ENCODE measurements at regions not wholly inside any gene's neighbourhood (a gene's known extent, or its start where the extent isn't known, plus 50 kb on each side); places are given as distances from the start of the nearest gene placed in this dataset.

DNA sequence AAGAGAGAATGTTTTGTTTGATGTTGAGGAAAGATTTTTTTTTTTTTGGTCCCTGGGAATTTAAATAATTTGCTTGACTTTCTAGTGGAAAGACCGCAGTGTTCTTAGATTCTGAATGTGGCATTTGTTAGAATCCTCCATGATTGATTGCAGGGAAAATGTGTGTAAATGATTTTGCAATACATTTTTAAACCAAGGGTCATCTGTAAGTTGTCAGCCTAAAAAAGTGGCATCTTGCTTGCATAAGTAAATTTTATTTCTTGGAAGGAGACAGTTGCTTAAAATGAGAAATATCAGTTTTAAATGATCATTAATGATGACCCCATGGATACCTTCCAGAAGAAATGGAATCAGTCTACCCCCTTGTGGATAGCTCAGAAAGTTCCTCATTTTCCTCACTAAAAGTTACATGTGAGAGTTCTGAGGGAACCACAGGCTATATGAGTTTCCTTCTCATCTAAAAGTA lies 105.1 kb upstream of the SLC25A48 start:
- Mint-ChIP-seq H3K27ac (no peak overlapping the region), H3K9me3 (no peaks in the 10 kb centered on the region), H3K4me3 (no peak overlapping the region), H3K36me3 (ENCODE audit: low read depth) (no peaks in the 10 kb centered on the region), H3K4me1 (ENCODE audit: low read depth) (no peaks in the 10 kb centered on the region), H3K27me3 (ENCODE audit: insufficient read depth) (peaks cover 11% of the 10 kb centered on the region)
- TF ChIP-seq CTCF (IDR thresholded peaks at IDR 0.05) = peak; percentile 58
- no peak for DNase-seq

DNA sequence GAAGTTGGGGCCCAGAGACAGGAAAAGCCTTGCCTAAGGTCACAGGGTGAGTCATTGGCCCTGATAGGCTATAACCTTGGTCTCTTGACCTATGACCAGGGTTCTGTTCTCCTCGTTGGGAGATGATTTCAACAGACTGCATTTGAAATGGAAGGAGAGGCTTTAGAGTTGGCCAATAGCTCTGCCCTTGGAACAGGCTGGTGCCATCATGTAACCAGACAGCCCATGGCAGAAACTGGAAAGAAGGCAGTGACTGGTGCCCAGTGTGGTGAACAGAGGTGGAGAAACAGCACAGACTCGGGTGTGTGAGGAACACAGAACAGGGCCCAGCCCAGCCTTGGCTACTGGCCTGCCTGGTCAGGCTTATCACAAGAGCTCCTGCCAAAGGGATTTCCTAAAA lies 109.8 kb upstream of the SLC25A48 start:
- DNase-seq = no peak
- no peak for TF ChIP-seq CTCF (IDR thresholded peaks at IDR 0.05)
- Mint-ChIP-seq H3K9me3 (no peaks in the 10 kb centered on the region), H3K27ac (no peak overlapping the region), H3K27me3 (ENCODE audit: insufficient read depth) (peaks cover 26% of the 10 kb centered on the region), H3K36me3 (ENCODE audit: low read depth) (no peaks in the 10 kb centered on the region), H3K4me3 (no peak overlapping the region), H3K4me1 (ENCODE audit: low read depth) (no peaks in the 10 kb centered on the region)

DNA sequence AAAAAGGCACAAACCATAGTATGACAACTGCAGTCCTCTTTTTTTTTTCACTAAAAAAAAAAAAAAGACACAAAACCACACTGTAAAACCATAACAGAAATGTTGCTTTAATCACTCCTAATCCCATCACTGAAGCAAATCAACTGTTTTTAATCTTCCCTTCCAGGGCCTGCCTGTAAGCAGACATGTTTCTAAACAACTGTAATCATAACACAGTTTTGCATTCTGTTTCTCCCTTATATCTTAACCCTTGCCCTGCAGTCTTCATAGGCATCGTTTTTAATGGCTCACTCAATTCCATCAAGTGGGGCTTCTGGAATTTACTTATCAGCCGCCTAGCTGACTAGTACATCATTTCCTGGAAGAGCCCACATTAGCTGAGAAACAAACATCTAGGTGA lies 111.0 kb upstream of the SLC25A48 start:
- no peaks in the 10 kb centered on the region for H3K9me3 Mint-ChIP-seq
- no peaks in the 10 kb centered on the region for H3K4me1 Mint-ChIP-seq (ENCODE audit: low read depth)
- no peak for TF ChIP-seq CTCF (IDR thresholded peaks at IDR 0.05)
- no peaks in the 10 kb centered on the region for H3K36me3 Mint-ChIP-seq (ENCODE audit: low read depth)
- peaks cover 21% of the 10 kb centered on the region for H3K27me3 Mint-ChIP-seq (ENCODE audit: insufficient read depth)
- H3K27ac Mint-ChIP-seq = no peak overlapping the region
- DNase-seq = no peak
- H3K4me3 Mint-ChIP-seq = no peak overlapping the region

GRCh38 chr5:135721548-135722090 lies 112.8 kb upstream of the SLC25A48 start:
- Mint-ChIP-seq H3K36me3 (ENCODE audit: low read depth) (no peaks in the 10 kb centered on the region), H3K4me1 (ENCODE audit: low read depth) (no peaks in the 10 kb centered on the region), H3K27ac (no peak overlapping the region), H3K27me3 (ENCODE audit: insufficient read depth) (peaks cover 21% of the 10 kb centered on the region), H3K9me3 (no peaks in the 10 kb centered on the region), H3K4me3 (no peak overlapping the region)
- no peak for DNase-seq
- TF ChIP-seq CTCF (IDR thresholded peaks at IDR 0.05) = no peak

- Mint-ChIP-seq H3K27me3 (ENCODE audit: insufficient read depth) (peaks cover 21% of the 10 kb centered on the region), H3K36me3 (ENCODE audit: low read depth) (no peaks in the 10 kb centered on the region), H3K4me1 (ENCODE audit: low read depth) (no peaks in the 10 kb centered on the region), H3K9me3 (no peaks in the 10 kb centered on the region), H3K27ac (no peak overlapping the region), H3K4me3 (no peak overlapping the region)
- TF ChIP-seq CTCF (IDR thresholded peaks at IDR 0.05) = no peak
- no peak for DNase-seq
These were observed 114.3 kb upstream of the SLC25A48 start for GRCh38 chr5:135720191-135720590.
